SH-SY5Y (cell line): ENCODE measurements at regions not wholly inside any gene's neighbourhood (a gene's known extent, or its start where the extent isn't known, plus 50 kb on each side); places are given as distances from the start of the nearest gene placed in this dataset.

Experiments
- GATA2 ChIP-seq: IDR thresholded peaks from 2 replicates; pipeline ENCODE4 v1.6.1; 2011; ENCODE audit warnings: mild to moderate bottlenecking, low read depth, low read length
- GATA3 ChIP-seq: IDR thresholded peaks from 2 replicates; pipeline ENCODE4 v1.6.1; 2011; ENCODE audit warnings: low read depth, mild to moderate bottlenecking, low read length, moderate library complexity

- no peak for TF ChIP-seq GATA2
- no peak for TF ChIP-seq GATA3
These were observed 109.2 kb upstream of the MGAT5 start for GRCh38 chr2:134144651-134145050.

GRCh38 chr2:134145519-134145918, 108.4 kb upstream of the MGAT5 start:
- TF ChIP-seq GATA2 (no peak), GATA3 (no peak)

GRCh38 chr2:134146161-134146560, 107.7 kb upstream of the MGAT5 start:
- TF ChIP-seq GATA2 (no peak), GATA3 (no peak)

GRCh38 chr2:134146620-134147019, 107.3 kb upstream of the MGAT5 start:
- TF ChIP-seq GATA2 (no peak), GATA3 (no peak)

GRCh38 chr2:134148172-134148571, 105.7 kb upstream of the MGAT5 start:
- TF ChIP-seq GATA3 (no peak), GATA2 (no peak)

- TF ChIP-seq GATA3 (no peak), GATA2 (peak; percentile 45; the same call in 1 of the 2 replicates)
These were observed 104.9 kb upstream of the MGAT5 start for GRCh38 chr2:134148843-134149472.

- TF ChIP-seq GATA2 (no peak), GATA3 (no peak)
These were observed 104.0 kb upstream of the MGAT5 start for GRCh38 chr2:134149904-134150303.

GRCh38 chr2:134150760-134151159, 103.1 kb upstream of the MGAT5 start:
- TF ChIP-seq GATA3 (no peak), GATA2 (no peak)

- TF ChIP-seq GATA2 (no peak), GATA3 (no peak)
These were observed 101.5 kb upstream of the MGAT5 start for GRCh38 chr2:134152045-134153010.

- TF ChIP-seq GATA3 (no peak), GATA2 (no peak)
These were observed 100.5 kb upstream of the MGAT5 start for GRCh38 chr2:134153294-134153880.

GRCh38 chr2:134154246-134154645, 99.6 kb upstream of the MGAT5 start:
- no peak for TF ChIP-seq GATA3
- TF ChIP-seq GATA2, result no peak

GRCh38 chr2:134155134-134155533, 98.7 kb upstream of the MGAT5 start:
- TF ChIP-seq GATA3 (no peak), GATA2 (no peak)

GRCh38 chr2:134158295-134158694, 95.6 kb upstream of the MGAT5 start:
- TF ChIP-seq GATA3, result no peak
- no peak for TF ChIP-seq GATA2

GRCh38 chr2:134161170-134161547, 92.7 kb upstream of the MGAT5 start:
- TF ChIP-seq GATA2 (no peak), GATA3 (no peak)

- no peak for TF ChIP-seq GATA3
- no peak for TF ChIP-seq GATA2
These were observed 90.5 kb upstream of the MGAT5 start for GRCh38 chr2:134163336-134163735.

GRCh38 chr2:134164306-134164705, 89.6 kb upstream of the MGAT5 start:
- TF ChIP-seq GATA3 (no peak), GATA2 (no peak)
